NCI-H345 treated with DMSO at 0.1 percent for 48 hours (cell line): ENCODE measurements at regions not wholly inside any gene's neighbourhood (a gene's known extent, or its start where the extent isn't known, plus 50 kb on each side); places are given as distances from the start of the nearest gene placed in this dataset.
"Not testable (repeated sequence)": the region's sequence is repeated elsewhere in the genome, so short reads cannot be mapped to it uniquely, and the experiment has no call there.

Experiments used
- DNase-seq: peaks from one replicate; lab custom pipeline; 2025; ENCODE audit not compliant: unreplicated experiment; lab: John Stamatoyannopoulos, UW

- no peak for DNase-seq
These were observed 51.1 kb upstream of the JADE1 start for GRCh38 chr4:128758314-128758922.

GRCh38 chr4:128757712-128758111 is 51.8 kb upstream of the JADE1 start:
- no peak for DNase-seq

- no peak for DNase-seq
These were observed 58.1 kb upstream of the JADE1 start for GRCh38 chr4:128751354-128751753.

GRCh38 chr4:128741748-128742147 is 67.8 kb upstream of the JADE1 start:
- not testable (repeated sequence) for DNase-seq

- no peak for DNase-seq
These were observed 72.4 kb upstream of the JADE1 start for GRCh38 chr4:128737098-128737513.

GRCh38 chr4:128735714-128736113 is 73.8 kb upstream of the JADE1 start:
- no peak for DNase-seq

- DNase-seq = no peak
These were observed 81.3 kb upstream of the JADE1 start for GRCh38 chr4:128728190-128728589.

GRCh38 chr4:128727658-128728057 is 81.8 kb upstream of the JADE1 start:
- DNase-seq = no peak

GRCh38 chr4:128725405-128726055 is 84.0 kb upstream of the JADE1 start:
- no peak for DNase-seq

GRCh38 chr4:128722911-128723310 is 86.6 kb upstream of the JADE1 start:
- no peak for DNase-seq

- no peak for DNase-seq
These were observed 87.6 kb upstream of the JADE1 start for GRCh38 chr4:128721896-128722295.

GRCh38 chr4:128720270-128720669 is 89.2 kb upstream of the JADE1 start:
- no peak for DNase-seq

- no peak for DNase-seq
These were observed 90.7 kb upstream of the JADE1 start for GRCh38 chr4:128718768-128719167.

- DNase-seq = no peak
These were observed 93.2 kb upstream of the JADE1 start for GRCh38 chr4:128716338-128716737.

- DNase-seq = no peak
These were observed 93.9 kb upstream of the JADE1 start for GRCh38 chr4:128715616-128716015.

- DNase-seq = no peak
These were observed 98.1 kb upstream of the JADE1 start for GRCh38 chr4:128711361-128711760.

GRCh38 chr4:128709268-128709667 is 100.2 kb upstream of the JADE1 start:
- DNase-seq = no peak

GRCh38 chr4:128707864-128708263 is 101.6 kb upstream of the JADE1 start:
- no peak for DNase-seq

GRCh38 chr4:128703948-128704347 is 105.6 kb upstream of the JADE1 start:
- DNase-seq = no peak

- DNase-seq = no peak
These were observed 108.7 kb upstream of the JADE1 start for GRCh38 chr4:128700659-128701350.

GRCh38 chr4:128698386-128698785 is 111.1 kb upstream of the JADE1 start:
- no peak for DNase-seq

GRCh38 chr4:128697323-128697722 is 112.2 kb upstream of the JADE1 start:
- no peak for DNase-seq
